K562 (cell line): ENCODE measurements at regions not wholly inside any gene's neighbourhood (a gene's known extent, or its start where the extent isn't known, plus 50 kb on each side); places are given as distances from the start of the nearest gene placed in this dataset.

Source experiments
- ATAC-seq: fragments of 200-7000 bp; cut with Tn5 transposase; 3 replicates; pipeline ENCODE4 v1.9.1; 2020; ENCODE audit warnings: moderate library complexity
- BruUV-seq: library from RNA; stranded (reverse); fragments of 400-500 nt; replicated peaks from 2 replicates; lab custom pipeline; 2021; lab: Mats Ljungman, UMichigan
- CTCF ChIA-PET: fragments of 300-600 bp; formaldehyde crosslinking; extraction: SDS; loops from one replicate; lab custom pipeline; 2021; ENCODE audit warnings: low intra/inter-chr PET ratio; lab: Yijun Ruan, JAX
- POLR2A ChIA-PET: fragments of 300-600, 350-650 bp; sonication (Branson Sonifier 250); formaldehyde crosslinking; extraction: SDS; loops from one replicate; lab custom pipeline; 2021; ENCODE audit warnings: antibody characterized with exemption, inconsistent platforms; lab: Yijun Ruan, JAX
- DNase-seq, 4 experiments: peaks; one replicate each; pipeline versions ENCODE4 v3.0.0 to v3.0.0-alpha.2; 2011 to 2018; ENCODE audit warnings: low spot score in 3 of 4, mixed read lengths in 3 of 4; ENCODE audit errors: extremely low read depth in 1 of 4
- FAIRE-seq: peaks from 2 replicates; lab custom pipeline; 2011; peaks lifted over from hg19 to GRCh38; lab: Jason Lieb, UNC
- H2AFZ ChIP-seq: 2 replicates; pipeline ENCODE4 v1.6.0; 2011; ENCODE audit warnings: low read depth, low read length, control low read depth, inconsistent platforms
- H3K27ac ChIP-seq: fragments of 200-600 bp; 3 replicates; pipeline ENCODE4 v1.8.0; 2011; ENCODE audit warnings: low read depth, mild to moderate bottlenecking, control low read depth, inconsistent platforms, low read length, moderate library complexity, mixed read lengths; ENCODE audit errors: extremely low read depth
- H3K27me3 ChIP-seq, 2 experiments: fragments of 300-600 bp in 1 of 2; 2 replicates in 1 of 2; 3 replicates in 1 of 2; pipeline versions ENCODE4 v1.6.0 to v1.8.0; 2011; ENCODE audit warnings: inconsistent platforms in 2 of 2, low read length in 2 of 2, mild to moderate bottlenecking in 1 of 2, mixed read lengths in 1 of 2, moderate library complexity in 1 of 2; ENCODE audit not compliant: control insufficient read depth in 2 of 2, insufficient read depth in 2 of 2
- H3K36me3 ChIP-seq: fragments of 300-600 bp; 3 replicates; pipeline ENCODE4 v1.8.0; 2011; ENCODE audit warnings: mild to moderate bottlenecking, low read length, inconsistent platforms; ENCODE audit not compliant: control insufficient read depth, insufficient read depth
- H3K4me1 ChIP-seq, 2 experiments: fragments of 200-600 bp in 1 of 2; replicated peaks in 1 of 2; 2 replicates in 1 of 2; 3 replicates in 1 of 2; pipeline versions ENCODE4 v1.5.1 to v1.8.0; 2011; ENCODE audit warnings: inconsistent platforms in 2 of 2, low read length in 2 of 2, mild to moderate bottlenecking in 1 of 2, mixed read lengths in 1 of 2, moderate library complexity in 1 of 2; ENCODE audit not compliant: control insufficient read depth in 2 of 2, insufficient read depth in 2 of 2
- H3K4me2 ChIP-seq: 2 replicates; pipeline ENCODE4 v1.6.1; 2011; ENCODE audit warnings: low read length, control low read depth, inconsistent platforms, mixed read lengths; ENCODE audit not compliant: insufficient read depth
- H3K4me3 ChIP-seq: fragments of 200-600 bp; sonication (generic), shearing (Covaris generic); 2 replicates; pipeline ENCODE4 v1.5.1; 2016; ENCODE audit warnings: control low read depth, inconsistent platforms
- H3K79me2 ChIP-seq: fragments of 200-600 bp; 3 replicates; pipeline ENCODE4 v1.8.0; 2011; ENCODE audit warnings: low read length, inconsistent platforms; ENCODE audit not compliant: control insufficient read depth, insufficient read depth
- H3K9ac ChIP-seq, 2 experiments: 2 replicates each; pipeline versions ENCODE4 v1.6.0 to v1.6.1; 2011; ENCODE audit warnings: low read depth in 2 of 2, low read length in 2 of 2, control low read depth in 1 of 2, inconsistent platforms in 1 of 2, mild to moderate bottlenecking in 1 of 2, mixed read lengths in 1 of 2; ENCODE audit not compliant: insufficient read depth in 1 of 2
- H3K9me1 ChIP-seq: one replicate; pipeline ENCODE4 v1.6.0; 2011; ENCODE audit warnings: inconsistent platforms, mild to moderate bottlenecking, low read length, moderate library complexity; ENCODE audit not compliant: control insufficient read depth, insufficient read depth
- H3K9me3 ChIP-seq: replicated peaks from 2 replicates; pipeline ENCODE4 v1.5.1; 2011; ENCODE audit warnings: low read depth, low read length, inconsistent platforms; ENCODE audit not compliant: control insufficient read depth, insufficient read depth
- H4K20me1 ChIP-seq: replicated peaks from 2 replicates; pipeline ENCODE4 v1.6.1; 2011; ENCODE audit warnings: low read length, inconsistent platforms, mixed read lengths; ENCODE audit not compliant: control insufficient read depth, insufficient read depth
- ARID2 ChIP-seq: fragments of 450-650 bp; IDR thresholded peaks from 2 replicates; pipeline ENCODE4 v1.6.1; 2017; ENCODE audit warnings: antibody characterized with exemption, mild to moderate bottlenecking
- BMI1 ChIP-seq: fragments of 150-350 bp; IDR thresholded peaks from 2 replicates; pipeline ENCODE4 v1.6.1; 2014; ENCODE audit warnings: low read length
- BRD9 ChIP-seq: fragments of 450-650 bp; IDR thresholded peaks from 2 replicates; pipeline ENCODE4 v1.6.1; 2018; ENCODE audit warnings: low read depth; ENCODE audit not compliant: partially characterized antibody
- DEAF1 ChIP-seq: fragments of 450-650 bp; formaldehyde crosslinking; IDR thresholded peaks from 2 replicates; pipeline ENCODE4 v1.4.0; 2020; ENCODE audit warnings: mild to moderate bottlenecking, moderate library complexity
- GATA2 ChIP-seq: sonication (generic); formaldehyde crosslinking; IDR thresholded peaks from 2 replicates; pipeline ENCODE4 v1.4.0; 2020; ENCODE audit warnings: mild to moderate bottlenecking, missing genetic modification reagents
- HLTF ChIP-seq: fragments of 450-650 bp; IDR thresholded peaks from 2 replicates; pipeline ENCODE4 v1.6.1; 2016
- HMG20A ChIP-seq: fragments of 450-650 bp; formaldehyde crosslinking; conservative IDR thresholded peaks from 2 replicates; pipeline ENCODE4 v1.4.0; 2020; ENCODE audit warnings: mild to moderate bottlenecking, mixed read lengths
- MEF2A ChIP-seq: IDR thresholded peaks from 2 replicates; pipeline ENCODE4 v1.6.1; 2011; ENCODE audit warnings: low read depth, mild to moderate bottlenecking, low read length, moderate library complexity; ENCODE audit not compliant: control insufficient read depth
- NCOA4 ChIP-seq: fragments of 450-650 bp; IDR thresholded peaks from 2 replicates; pipeline ENCODE4 v1.6.1; 2018; ENCODE audit warnings: mild to moderate bottlenecking; ENCODE audit not compliant: partially characterized antibody
- SNRNP70 ChIP-seq: fragments of 200-400 bp; formaldehyde crosslinking; optimal IDR thresholded peaks from 2 replicates; pipeline ENCODE3; 2017; ENCODE audit warnings: low read depth, low read length
- TAF1 ChIP-seq: IDR thresholded peaks from 2 replicates; pipeline ENCODE4 v1.6.1; 2011; ENCODE audit warnings: mild to moderate bottlenecking, low read length, moderate library complexity; ENCODE audit not compliant: insufficient read depth, control insufficient read depth, severe bottlenecking; ENCODE audit errors: extremely low read depth
- ZNF140 ChIP-seq: fragments of 250-450 bp; sonication (Bioruptor Pico); IDR thresholded peaks from 2 replicates; pipeline ENCODE4 v1.8.0; 2021; ENCODE audit warnings: moderate library complexity, mild to moderate bottlenecking, inconsistent platforms
- WGBS: fragments of 100-300 bp; shearing (Covaris generic); methylation state at CpG from one replicate; pipeline ENCODE4 v1.1.6; 2016; ENCODE audit warnings: low coverage, mixed read lengths; ENCODE audit not compliant: insufficient coverage; ENCODE audit errors: missing lambda C conversion rate; 5-methylcytosine and 5-hydroxymethylcytosine counted together
- in situ Hi-C: fragments of 300-500 bp; cut with MboI; formaldehyde crosslinking; loops from 4 replicates; pipeline ENCODE4 v1.15.0; 2018; ENCODE audit warnings: inconsistent platforms, mixed read lengths
- intact Hi-C: fragments of 100-400 bp; cut with micrococcal nuclease; formaldehyde crosslinking; loops from 2 replicates; pipeline ENCODE4 v1.14.2; 2022
- TF ChIP-seq, protein P1 (sequence below): fragments of 250-450 bp; sonication (Bioruptor Pico); IDR thresholded peaks from 2 replicates; pipeline ENCODE4 v1.4.0; 2020
- TF ChIP-seq, protein P2 (sequence below): fragments of 450-650 bp; formaldehyde crosslinking; IDR thresholded peaks from 2 replicates; pipeline ENCODE4 v1.4.0; 2020; ENCODE audit warnings: mild to moderate bottlenecking, mixed read lengths

- no TSS peak for BruUV-seq
Observed at GRCh38 chr3:168250415-168250861, 154.7 kb upstream of the GOLIM4 start.

More at GRCh38 chr3:168250415-168250861, 154.7 kb upstream of the GOLIM4 start:
- Histone ChIP-seq H3K27ac (no peak overlapping the region), H2AFZ (no peak overlapping the region)
- CTCF ChIA-PET, result no interaction called here
- no peak for DNase-seq
- no peak for TF ChIP-seq DEAF1 (CRISPR knock-in tag)
- no peak for TF ChIP-seq ARID2
- TF ChIP-seq TAF1, result no peak
- TF ChIP-seq HLTF, result no peak
- no peak for TF ChIP-seq ZNF140 (CRISPR knock-in tag)
- TF ChIP-seq, protein P1, sequence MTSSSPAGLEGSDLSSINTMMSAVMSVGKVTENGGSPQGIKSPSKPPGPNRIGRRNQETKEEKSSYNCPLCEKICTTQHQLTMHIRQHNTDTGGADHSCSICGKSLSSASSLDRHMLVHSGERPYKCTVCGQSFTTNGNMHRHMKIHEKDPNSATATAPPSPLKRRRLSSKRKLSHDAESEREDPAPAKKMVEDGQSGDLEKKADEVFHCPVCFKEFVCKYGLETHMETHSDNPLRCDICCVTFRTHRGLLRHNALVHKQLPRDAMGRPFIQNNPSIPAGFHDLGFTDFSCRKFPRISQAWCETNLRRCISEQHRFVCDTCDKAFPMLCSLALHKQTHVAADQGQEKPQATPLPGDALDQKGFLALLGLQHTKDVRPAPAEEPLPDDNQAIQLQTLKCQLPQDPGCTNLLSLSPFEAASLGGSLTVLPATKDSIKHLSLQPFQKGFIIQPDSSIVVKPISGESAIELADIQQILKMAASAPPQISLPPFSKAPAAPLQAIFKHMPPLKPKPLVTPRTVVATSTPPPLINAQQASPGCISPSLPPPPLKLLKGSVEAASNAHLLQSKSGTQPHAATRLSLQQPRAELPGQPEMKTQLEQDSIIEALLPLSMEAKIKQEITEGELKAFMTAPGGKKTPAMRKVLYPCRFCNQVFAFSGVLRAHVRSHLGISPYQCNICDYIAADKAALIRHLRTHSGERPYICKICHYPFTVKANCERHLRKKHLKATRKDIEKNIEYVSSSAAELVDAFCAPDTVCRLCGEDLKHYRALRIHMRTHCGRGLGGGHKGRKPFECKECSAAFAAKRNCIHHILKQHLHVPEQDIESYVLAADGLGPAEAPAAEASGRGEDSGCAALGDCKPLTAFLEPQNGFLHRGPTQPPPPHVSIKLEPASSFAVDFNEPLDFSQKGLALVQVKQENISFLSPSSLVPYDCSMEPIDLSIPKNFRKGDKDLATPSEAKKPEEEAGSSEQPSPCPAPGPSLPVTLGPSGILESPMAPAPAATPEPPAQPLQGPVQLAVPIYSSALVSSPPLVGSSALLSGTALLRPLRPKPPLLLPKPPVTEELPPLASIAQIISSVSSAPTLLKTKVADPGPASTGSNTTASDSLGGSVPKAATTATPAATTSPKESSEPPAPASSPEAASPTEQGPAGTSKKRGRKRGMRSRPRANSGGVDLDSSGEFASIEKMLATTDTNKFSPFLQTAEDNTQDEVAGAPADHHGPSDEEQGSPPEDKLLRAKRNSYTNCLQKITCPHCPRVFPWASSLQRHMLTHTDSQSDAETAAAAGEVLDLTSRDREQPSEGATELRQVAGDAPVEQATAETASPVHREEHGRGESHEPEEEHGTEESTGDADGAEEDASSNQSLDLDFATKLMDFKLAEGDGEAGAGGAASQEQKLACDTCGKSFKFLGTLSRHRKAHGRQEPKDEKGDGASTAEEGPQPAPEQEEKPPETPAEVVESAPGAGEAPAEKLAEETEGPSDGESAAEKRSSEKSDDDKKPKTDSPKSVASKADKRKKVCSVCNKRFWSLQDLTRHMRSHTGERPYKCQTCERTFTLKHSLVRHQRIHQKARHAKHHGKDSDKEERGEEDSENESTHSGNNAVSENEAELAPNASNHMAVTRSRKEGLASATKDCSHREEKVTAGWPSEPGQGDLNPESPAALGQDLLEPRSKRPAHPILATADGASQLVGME (CRISPR knock-in tag), result no peak
- TF ChIP-seq BMI1, result no peak
- TF ChIP-seq HMG20A, result no peak
- no peak for TF ChIP-seq NCOA4
- no peak for TF ChIP-seq BRD9
- TF ChIP-seq, protein P2, sequence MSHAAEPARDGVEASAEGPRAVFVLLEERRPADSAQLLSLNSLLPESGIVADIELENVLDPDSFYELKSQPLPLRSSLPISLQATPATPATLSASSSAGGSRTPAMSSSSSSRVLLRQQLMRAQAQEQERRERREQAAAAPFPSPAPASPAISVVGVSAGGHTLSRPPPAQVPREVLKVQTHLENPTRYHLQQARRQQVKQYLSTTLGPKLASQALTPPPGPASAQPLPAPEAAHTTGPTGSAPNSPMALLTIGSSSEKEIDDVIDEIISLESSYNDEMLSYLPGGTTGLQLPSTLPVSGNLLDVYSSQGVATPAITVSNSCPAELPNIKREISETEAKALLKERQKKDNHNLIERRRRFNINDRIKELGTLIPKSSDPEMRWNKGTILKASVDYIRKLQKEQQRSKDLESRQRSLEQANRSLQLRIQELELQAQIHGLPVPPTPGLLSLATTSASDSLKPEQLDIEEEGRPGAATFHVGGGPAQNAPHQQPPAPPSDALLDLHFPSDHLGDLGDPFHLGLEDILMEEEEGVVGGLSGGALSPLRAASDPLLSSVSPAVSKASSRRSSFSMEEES (CRISPR knock-in tag), result no peak
- TF ChIP-seq SNRNP70, result no peak
- no peak for TF ChIP-seq GATA2
- no peak for TF ChIP-seq MEF2A
- TF ChIP-seq, all 486 proteins: peak for 0
- H3K79me2 ChIP-seq, result no peaks in the 10 kb centered on the region
- ATAC-seq, result no peak
- no peaks in the 10 kb centered on the region for H3K9me3 ChIP-seq
- H3K9me1 ChIP-seq, result no peaks in the 10 kb centered on the region
- no peak overlapping the region for H3K9ac ChIP-seq
- H3K4me1 ChIP-seq, result peaks cover 0 to 16% of the 10 kb centered on the region in 2 experiments; a peak in 2 of 5 replicates
- FAIRE-seq, result no peak
- H3K4me3 ChIP-seq, result no peak overlapping the region
- peaks cover 8 to 22% of the 10 kb centered on the region in 2 experiments; a peak in 3 of 5 replicates for H3K27me3 ChIP-seq
- H3K4me2 ChIP-seq, result no peak overlapping the region
- 2% methylated on average over 16 of the region's 16 CpGs for whole genome bisulfite sequencing
- no peaks in the 10 kb centered on the region for H4K20me1 ChIP-seq
- H3K36me3 ChIP-seq, result no peaks in the 10 kb centered on the region
- intact Hi-C loops, result no loop called here
- POLR2A ChIA-PET, result interaction anchor here (0.6 to 0.7 kb wide), 3 partner anchors 11 to 1562 kb away, joined by 3 to 4 read pairs (median 4); no protein-coding TSS in a partner anchor
- in situ Hi-C loops, result no loop called here
